Tibial nerve (tissue), 4 donors: ENCODE measurements at regions not wholly inside any gene's neighbourhood (a gene's known extent, or its start where the extent isn't known, plus 50 kb on each side); places are given as distances from the start of the nearest gene placed in this dataset.

Experiments used
- CTCF ChIP-seq, 5 experiments: fragments of 200-600 bp in 3 of 5; fragments of 450-650 bp in 2 of 5; sonication (generic) in 3 of 5; IDR thresholded peaks; one replicate each; pipeline ENCODE4 v1.5.1; 2016 to 2019; ENCODE audit warnings: antibody characterized with exemption in 5 of 5, mild to moderate bottlenecking in 3 of 5, moderate library complexity in 2 of 5
- EP300 ChIP-seq, 2 donors: sonication (generic); formaldehyde crosslinking; IDR thresholded peaks; one replicate each; pipeline ENCODE4 v1.6.1; 2017; ENCODE audit warnings: antibody characterized with exemption in 2 of 2, mild to moderate bottlenecking in 1 of 2

- no peak for TF ChIP-seq CTCF (IDR thresholded peaks at IDR 0.05)
- TF ChIP-seq EP300 (IDR thresholded peaks at IDR 0.05) = no peak
Observed at GRCh38 chr2:64237266-64237665, 93.0 kb upstream of the PELI1 start.
